ENCODE measurements at regions not wholly inside any gene's neighbourhood (a gene's known extent, or its start where the extent isn't known, plus 50 kb on each side); places are given as distances from the start of the nearest gene placed in this dataset.
"Not testable (repeated sequence)": the region's sequence is repeated elsewhere in the genome, so short reads cannot be mapped to it uniquely, and the experiment has no call there.

DNA sequence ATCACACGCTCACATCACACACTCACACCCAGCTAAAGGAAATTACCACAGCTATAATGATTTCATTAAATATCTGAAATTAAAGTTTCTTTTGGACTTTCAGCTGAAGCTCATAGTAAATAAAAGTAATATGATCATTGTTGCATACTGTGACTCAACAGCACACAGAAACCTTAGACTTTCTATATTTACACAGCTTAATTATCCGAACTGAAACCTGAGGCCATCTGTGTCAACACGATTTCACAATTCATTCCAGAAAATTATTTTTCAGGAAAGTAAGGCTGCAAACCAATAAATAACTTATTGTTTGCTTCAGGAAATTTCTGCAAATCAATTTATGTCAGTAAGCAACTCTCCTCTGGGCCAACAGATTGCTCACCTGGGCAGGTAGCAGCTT is 1352.2 kb upstream of the CDH18 start:
- DNase-seq (ENCODE audit: low read depth), result not testable (repeated sequence)

DNA sequence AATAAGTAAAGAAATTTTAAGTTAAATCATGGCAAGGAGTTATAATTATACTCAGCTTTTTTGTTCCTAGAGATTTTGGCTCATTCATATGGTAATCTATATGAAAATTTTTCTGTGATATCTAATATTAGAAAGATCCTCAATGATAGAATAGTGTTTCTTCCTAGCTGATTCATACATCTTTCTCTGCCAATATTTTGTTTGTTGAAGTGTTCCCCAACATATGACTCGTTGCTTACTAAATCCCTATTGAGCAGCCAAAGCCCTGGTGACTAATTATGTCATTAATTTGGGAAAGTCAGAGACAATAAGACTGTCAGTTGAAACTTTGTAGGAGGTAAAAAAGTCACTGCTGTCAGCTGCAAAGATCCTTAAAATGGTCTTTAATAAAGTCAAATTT is 1348.5 kb upstream of the CDH18 start:
- peak; percentile 40 for DNase-seq (ENCODE audit: low read depth)

DNA sequence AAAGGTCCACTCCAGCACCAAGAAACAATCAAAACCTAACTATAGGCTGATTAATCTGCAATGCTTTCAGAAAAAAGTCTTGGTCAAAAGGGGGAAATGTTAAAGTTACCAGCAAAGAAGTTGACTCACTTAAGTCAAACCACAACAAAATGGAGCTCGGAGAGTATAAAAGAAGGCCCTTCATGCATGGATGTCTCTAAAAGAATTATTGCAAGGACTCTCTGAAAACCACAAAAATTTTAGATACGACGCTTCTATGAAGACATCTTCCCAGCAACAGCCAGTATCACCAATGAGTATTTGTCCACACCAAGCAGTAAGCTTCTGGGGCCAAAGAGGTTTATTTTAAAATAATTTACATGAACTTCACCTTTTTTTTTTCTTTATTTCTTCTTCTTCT is 1327.4 kb upstream of the CDH18 start:
- DNase-seq (ENCODE audit: low read depth), result not testable (repeated sequence)

DNA sequence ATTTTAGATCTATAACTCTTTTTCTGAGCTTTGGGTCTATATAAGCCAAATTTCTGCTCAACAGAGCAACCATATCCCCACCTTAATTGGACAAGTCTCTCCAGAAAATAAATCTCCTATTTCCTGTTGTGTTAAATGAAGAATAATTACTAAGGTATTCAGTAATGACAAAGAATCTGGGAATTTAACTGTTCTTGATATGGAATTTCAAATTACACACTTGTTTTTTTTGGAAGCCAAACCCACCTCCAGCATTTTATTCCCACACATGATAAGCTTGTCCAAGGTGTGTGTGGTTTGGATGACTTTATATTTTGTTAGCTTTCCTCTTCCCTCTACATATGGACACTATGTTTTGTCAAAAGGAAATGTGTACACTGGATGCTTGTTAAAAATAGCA is 1313.2 kb upstream of the CDH18 start:
- DNase-seq (ENCODE audit: low read depth), result not testable (repeated sequence)

DNA sequence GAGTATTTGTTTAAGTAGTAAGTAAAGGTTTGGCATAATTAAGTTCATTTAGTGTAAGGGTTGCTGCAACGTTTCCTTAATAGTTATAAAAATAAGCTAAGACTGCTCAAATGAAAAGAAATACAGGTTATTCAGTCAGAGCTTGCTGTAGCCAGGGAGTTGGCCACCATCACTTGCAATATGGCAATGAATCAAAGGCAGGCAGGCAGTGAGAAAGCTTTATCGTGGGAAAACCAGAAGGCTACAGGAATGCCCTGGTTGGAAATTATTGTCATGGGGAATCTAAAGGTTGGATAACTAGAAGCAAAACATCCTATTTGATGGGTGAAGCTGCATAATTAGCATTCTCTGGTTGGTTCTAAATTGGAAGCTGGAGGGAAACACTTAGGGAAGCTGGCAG is 1286.4 kb upstream of the CDH18 start:
- DNase-seq (ENCODE audit: low read depth), result not testable (repeated sequence)

DNA sequence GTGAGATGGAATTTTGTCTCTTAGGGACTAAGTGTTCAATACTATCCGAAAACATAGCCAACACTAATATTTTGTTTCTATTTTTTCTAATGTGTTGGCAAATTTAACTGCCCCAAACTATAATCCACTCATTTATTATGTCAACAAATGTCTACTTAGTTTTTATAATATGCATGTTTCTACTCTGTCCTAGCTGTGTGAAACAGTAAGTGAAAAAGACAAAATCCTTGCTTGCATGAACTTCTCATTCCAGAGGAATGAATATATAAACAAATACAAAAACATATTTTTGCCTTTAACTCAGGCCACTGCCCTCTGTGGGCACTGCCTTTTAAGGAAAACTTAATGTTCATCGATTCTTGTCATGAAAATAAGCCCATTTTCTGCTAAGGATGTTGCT is 1275.4 kb upstream of the CDH18 start:
- peak; percentile 7 for DNase-seq (ENCODE audit: low read depth)

DNA sequence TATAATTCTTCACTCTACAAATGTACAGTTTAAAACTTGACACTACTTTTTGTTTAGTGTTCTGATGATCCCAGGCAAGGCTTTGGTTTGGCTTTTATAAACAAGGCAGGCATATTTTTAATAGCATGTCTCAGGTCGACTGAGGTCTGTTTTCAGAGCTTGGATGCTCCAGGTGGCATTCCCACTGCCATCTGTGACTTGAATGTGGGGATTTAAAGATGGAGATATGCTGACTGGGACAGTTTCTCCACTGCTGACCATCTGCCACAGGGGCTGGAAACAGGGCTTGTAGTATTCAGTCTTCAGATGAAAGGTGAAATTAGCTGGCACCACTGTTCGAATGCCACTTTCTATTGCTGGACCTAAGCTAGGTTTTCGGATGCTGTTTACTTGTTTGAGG is 1266.2 kb upstream of the CDH18 start:
- no peak for DNase-seq (ENCODE audit: low read depth)

DNA sequence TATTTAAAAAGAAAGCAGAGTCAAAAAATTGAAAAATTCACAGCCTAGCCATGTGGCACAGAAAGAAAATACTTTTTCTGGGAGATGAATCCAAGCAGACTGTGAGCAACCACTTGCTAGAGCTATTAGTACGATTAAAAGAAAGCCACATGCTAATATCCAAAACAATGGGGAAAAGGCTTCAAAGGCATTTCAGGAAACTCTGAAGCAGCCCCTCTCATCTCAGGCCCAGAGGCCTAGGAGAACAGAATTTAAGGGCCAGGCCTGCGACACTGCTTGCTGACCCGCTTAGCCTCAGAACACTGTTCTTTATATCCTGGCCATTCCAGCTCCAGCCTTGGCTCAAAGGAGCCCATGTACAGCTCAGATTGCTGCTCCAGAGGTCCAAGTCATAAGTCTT is 1257.0 kb upstream of the CDH18 start:
- DNase-seq (ENCODE audit: low read depth), result no peak

DNA sequence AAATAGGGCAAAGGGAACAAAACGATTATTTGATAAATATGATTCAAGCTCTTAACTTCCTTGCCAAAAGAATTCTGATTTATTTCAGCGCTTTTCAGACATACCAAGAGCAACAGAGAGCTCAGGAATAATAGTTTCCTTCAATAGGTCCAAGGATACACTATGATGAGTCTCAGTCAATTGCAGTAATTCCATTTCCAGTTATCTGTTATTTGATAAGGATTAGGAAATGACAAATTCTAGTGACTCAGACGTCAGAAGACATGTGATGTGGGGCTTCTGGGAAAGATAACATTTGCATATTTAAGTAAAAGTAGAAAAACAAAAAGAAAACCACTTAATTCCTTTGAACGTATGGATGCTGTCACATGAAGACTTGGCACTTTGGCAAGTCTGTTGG is 1250.8 kb upstream of the CDH18 start:
- no peak for DNase-seq (ENCODE audit: low read depth)

DNA sequence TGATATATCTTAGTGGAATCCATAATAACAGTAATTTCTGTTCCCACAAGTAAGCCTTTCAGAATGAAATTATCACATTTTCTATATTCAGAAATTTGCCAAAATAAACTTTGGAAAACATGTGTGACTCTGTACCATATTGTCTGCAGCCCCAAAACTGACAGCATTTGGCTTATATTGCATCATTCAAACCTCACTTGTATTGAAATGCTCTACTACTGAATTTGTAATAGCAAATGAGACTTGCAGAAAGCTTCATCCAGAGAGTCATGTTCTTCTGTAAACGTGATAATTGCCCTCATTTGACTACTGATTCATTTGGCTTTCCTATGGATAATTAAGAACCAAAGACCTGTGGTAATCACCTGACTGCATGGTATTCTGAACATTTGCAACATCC is 1249.5 kb upstream of the CDH18 start:
- no peak for DNase-seq (ENCODE audit: low read depth)

DNA sequence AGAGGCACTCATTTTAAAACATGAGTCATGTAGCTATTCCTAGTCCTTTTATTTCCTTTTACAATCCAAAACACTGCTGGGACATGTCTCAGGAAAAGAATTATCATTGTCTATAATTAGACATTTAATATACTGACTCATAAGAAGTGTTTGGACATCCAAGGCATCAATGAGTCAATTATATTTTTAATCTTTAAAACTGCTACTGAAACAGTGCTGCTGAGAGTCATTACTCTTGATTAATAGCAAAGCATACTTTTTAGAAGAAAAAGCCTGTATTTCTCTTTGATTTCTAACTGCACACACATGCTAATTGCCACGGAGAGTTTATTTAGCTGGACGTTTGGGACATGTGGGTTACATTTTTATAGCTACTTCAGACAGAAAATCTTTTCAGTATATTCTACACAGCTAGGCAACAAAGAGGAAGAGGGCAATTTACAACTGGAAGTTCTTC is 1249.0 kb upstream of the CDH18 start:
- DNase-seq (ENCODE audit: low read depth), result peak; percentile 13

DNA sequence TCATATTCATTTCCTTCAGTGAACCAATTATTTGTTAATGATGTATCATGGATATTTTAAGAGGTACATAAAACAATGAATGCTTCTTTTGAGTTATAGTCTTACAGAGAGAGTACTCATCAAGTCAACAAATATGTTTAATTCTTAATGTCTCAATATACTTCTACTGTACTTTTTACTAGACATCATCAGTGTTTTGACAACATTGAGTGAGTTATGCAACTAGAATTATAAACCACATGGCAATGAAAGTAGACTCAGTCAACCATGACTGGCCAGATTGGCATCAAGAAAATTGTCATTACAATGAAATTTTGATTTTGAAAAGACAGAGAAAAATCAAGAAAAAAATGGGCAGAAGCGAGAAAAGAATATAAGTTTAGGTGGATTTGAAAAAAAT is 1248.1 kb upstream of the CDH18 start:
- no peak for DNase-seq (ENCODE audit: low read depth)

DNA sequence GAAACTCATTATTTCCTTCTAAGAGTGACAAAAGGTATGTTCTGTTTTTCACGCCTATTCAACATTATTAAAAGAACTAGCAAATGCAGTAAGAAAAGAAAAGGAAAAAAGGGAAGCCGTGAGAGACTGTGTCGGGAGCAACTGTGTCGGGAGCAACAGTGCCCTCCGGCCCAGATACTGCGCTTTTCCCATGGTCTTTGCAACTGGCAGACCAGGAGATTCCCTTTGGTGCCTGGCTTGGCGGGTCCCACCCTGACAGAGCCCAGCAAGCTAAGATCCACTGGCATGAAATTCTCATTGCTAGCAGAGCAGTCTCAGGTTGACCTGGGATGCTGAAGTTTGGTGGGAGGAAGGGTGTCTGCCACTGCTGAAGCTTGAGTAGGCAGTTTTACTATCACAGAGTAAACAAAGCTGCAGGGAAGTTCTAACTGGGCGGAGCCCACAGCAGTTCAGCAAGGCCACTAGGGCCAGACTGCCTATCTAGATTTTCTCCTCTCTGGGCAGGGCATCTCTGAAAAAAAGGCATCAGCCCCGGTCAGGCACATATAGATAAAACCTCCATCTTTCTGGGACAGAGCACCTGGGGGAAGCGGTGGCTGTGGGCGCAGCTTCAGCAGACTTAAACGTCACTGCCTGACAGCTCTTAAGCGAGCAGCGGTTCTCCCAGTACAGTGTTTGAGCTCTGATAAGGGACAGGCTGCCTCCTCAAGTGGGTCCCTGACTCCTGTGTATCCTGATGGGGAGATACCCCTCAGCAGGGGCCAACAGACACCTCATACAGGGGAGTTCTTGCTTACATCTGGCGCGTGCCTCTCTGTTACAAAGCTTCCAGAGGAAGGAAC is 1237.4 kb upstream of the CDH18 start:
- DNase-seq (ENCODE audit: low read depth), result no peak

DNA sequence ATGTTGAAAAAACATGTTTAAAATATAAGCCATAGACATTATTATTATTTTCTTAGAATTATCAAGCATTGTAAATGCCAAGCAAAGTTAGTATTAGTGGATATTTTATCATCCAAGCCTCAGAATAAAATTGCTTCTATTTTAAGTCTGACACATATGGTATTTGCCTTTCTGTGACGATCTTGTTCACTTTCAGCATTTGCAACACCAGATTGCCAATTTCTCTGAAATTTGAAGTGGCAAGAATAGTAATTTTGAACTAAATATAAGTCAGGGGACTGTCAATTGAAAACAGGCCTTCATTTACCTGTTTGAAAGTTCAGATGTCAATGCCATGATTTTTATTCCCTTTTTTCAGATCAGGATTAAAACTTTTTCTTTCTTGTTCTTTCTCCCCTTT is 1233.6 kb upstream of the CDH18 start:
- DNase-seq (ENCODE audit: low read depth), result no peak

DNA sequence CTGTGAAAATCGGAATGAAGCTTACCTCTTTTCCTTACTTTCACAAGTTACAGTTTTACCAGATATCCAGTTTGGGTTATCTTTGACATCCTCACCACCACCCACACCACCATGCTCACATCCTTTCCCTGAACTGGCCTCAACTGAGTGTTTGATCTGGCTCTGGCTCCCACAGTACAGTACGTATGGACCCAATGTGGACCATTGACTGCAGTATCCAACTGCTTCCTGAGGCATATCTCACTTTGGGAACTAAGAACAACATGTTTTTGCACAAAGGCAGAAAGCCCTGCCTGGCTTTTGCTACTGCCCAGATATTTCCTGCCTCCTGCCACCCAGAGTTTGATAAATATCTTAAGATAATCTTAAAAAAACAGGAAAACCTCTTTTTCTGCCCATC is 1232.0 kb upstream of the CDH18 start:
- no peak for DNase-seq (ENCODE audit: low read depth)

DNA sequence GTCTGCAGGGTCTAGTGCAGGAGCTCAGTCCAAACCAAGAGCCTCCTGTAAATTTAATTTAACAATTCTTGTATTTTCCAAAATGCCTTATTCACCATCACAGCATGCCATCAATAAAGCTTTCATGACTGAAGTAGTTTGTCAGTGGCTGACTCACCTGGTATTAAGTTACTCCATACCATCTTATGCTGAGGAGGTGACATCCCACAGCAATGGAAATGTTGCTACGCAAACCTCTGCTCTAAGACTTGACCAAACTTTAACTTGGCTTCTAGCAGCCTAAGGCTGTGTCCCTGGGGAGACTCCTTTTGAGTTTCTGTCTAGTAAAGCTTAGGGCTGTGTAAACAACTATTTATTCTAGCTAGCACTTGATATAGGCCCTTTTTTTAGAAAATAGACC is 1231.3 kb upstream of the CDH18 start:
- DNase-seq (ENCODE audit: low read depth), result peak; percentile 52

DNA sequence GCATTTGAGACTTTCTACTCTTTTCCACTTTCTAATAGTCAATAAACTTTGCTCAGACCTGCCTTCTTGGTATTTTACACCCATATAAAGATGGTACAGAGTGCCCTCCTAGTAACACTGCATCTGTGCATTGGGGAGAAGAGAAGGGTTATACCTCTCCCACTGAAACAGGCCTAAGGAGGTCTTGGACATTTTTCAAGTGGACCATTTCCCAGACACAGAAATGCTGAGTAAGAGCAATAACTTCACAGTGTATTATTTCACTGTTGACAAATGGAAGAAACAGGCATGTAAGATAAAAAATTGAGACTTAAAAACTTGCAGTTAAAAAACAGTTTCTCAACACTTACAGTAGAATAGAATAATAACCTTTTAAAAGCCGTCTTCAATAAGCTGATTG is 1224.0 kb upstream of the CDH18 start:
- no peak for DNase-seq (ENCODE audit: low read depth)

DNA sequence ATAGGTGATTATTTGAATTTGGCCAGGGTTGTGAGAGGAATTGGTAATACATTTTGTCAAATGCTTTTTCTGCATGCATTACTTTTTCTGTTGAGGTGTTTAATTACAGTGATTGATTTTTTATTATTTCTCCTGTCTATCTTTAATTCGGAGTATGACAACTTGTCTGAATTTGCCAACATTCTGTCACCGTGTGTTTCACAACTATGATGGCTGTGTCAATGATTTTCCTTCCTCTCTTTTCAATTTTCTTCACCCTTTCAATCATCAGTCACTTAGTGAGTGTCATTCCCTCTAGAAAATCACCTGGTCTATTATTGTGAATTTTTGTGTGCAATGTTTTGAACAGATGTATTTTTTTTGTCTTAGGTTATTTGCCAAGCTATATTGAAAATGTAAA is 1221.4 kb upstream of the CDH18 start:
- DNase-seq (ENCODE audit: low read depth), result no peak

DNA sequence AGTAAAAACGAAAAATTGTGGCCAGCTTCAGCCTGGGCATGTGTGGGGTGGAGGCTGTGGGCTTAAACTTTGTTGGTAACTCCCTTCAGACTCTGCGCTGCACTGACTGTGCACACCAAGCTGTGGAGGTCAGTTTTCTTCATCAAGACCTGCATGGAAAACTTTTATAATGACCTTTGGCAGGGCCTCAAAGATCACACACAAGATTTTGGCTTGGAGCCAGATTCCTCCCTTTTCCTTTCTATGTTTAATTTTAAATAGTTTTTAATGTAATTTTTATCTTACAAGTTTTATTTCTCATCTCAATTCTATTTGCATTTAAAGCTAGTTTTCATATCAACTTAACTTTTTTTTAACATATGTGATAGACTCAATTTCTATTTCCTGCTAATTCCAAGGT is 1211.1 kb upstream of the CDH18 start:
- no peak for DNase-seq (ENCODE audit: low read depth)

DNA sequence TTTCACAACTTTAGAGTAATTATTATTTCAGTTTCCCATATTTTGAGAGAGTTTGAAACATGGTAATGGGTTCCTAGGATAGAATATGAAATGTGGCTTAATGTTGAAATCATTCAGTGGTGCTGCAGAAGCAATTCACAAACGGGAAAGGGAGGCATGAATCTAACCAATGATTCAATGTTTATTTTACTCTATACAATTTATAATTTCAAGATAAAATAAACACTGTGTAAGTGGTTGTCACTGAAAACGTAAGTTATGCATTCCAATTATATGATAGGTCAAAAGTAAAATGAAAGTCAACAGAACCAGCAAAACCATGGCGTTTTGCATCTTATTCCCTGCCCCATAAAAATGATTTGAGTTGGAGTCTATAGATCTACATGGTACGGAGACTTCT is 1207.1 kb upstream of the CDH18 start:
- peak; percentile 19 for DNase-seq (ENCODE audit: low read depth)

DNA sequence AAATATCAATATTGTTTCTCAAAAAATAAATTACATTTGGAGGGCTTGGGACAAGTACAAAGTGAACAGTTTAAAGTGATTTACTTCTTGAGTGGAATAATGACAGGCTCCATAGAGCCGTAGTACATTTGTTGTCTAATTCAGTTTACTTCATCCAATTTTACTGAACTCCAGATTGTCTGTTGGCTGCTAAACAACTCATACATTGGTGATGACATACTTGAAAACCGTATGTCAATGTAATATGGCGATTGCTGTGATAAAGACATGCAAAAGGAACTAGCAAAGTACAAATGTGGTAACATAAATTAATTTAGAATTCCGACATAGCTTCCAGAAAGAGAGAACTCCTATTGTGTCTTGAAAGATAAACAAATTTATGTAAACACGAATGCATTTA is 1197.5 kb upstream of the CDH18 start:
- no peak for DNase-seq (ENCODE audit: low read depth)

DNA sequence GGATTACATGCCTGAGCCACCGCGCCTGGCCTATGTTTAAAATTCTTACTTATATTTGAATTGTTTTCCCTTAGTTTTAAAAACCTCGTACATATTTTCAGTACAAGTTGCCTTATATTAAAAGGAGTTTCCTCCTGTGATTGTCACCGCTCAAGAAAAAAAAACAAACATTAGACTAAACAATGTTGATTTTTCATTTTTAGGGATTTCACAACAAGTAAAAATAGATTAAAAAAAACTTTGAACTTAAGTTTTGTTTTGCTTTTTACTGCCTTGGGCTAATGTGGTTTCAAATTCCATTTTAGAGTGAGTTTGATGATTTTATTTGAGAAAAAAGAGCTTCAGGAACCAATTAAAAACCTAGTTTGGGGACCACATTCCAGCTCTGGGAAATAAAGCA is 1196.6 kb upstream of the CDH18 start:
- DNase-seq (ENCODE audit: low read depth), result no peak

DNA sequence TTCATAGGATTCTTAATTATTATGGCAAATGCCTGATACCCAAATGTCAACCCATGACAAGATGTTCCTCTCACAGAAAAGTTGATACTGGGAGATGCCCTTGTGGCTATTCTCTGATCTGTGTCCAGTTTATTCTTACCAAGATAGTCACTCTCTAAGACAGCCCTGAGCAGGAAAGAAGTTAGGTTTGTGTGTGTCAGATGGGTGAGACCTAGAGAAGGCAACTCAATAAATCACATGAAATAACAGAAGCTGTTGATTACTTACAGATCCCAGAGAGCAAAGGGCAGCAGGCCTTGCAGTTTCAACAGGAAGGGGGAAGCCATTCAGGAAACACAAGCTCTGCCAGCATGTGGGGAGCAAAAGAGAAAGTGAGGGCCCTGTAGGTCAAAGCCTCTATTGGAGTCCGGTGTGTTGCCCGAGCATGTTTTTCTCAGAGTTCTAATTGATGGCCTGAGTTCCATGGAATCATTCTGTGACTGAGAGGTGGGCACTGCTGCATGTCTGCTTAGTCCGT is 1193.7 kb upstream of the CDH18 start:
- no peak for DNase-seq (ENCODE audit: low read depth)

DNA sequence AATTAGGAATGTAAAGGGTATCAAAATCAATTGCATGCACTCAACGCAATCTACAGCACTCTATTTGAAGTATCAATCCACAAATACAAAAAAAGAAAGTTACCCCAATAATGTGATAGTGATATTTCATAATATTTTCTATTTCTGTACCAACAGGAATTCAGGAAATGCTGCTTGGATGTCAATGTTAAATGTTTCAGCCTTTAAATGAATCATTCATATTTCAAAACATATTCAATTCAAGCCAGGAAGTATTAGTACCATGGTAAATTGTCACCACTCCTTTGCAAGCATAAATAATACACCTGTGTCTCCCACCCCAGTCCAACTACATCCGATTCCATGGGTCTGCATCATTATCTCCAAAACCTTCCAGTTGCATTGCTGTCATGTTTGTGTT is 1185.5 kb upstream of the CDH18 start:
- no peak for DNase-seq (ENCODE audit: low read depth)
